ENCODE measurements at regions not wholly inside any gene's neighbourhood (a gene's known extent, or its start where the extent isn't known, plus 50 kb on each side); places are given as distances from the start of the nearest gene placed in this dataset.
"Not testable (repeated sequence)": the region's sequence is repeated elsewhere in the genome, so short reads cannot be mapped to it uniquely, and the experiment has no call there.

- Mint-ChIP-seq H3K4me3 (no peak overlapping the region), H3K27me3 (ENCODE audit: insufficient read depth) (no peaks in the 10 kb centered on the region), H3K27ac (no peak overlapping the region), H3K4me1 (no peaks in the 10 kb centered on the region), H3K9me3 (peaks cover 62% of the 10 kb centered on the region), H3K36me3 (ENCODE audit: low read depth) (no peaks in the 10 kb centered on the region)
- no peaks in the 10 kb centered on the region for H3K4me1 ChIP-seq (ENCODE audit: control insufficient read depth, insufficient read depth, low read length)
- H3K27me3 ChIP-seq (ENCODE audit: control insufficient read depth, insufficient read depth, low read length, poor library complexity, severe bottlenecking), result no peaks in the 10 kb centered on the region
- 20% methylated on average over 1 of the region's 1 CpG; no CpG with 5 or more reads in 1 of the 2 experiments for WGBS, 2 experiments (ENCODE audit: insufficient coverage in 1 of 2, insufficient read length in 1 of 2)
- DNase-seq, result no peak
- H3K36me3 ChIP-seq (ENCODE audit: control insufficient read depth, insufficient read depth, low read length), result no peaks in the 10 kb centered on the region
- H3K27ac ChIP-seq (ENCODE audit: low read depth, low read length), result no peak overlapping the region
- no peak overlapping the region for H3K9ac ChIP-seq (ENCODE audit: extremely low read depth, low read length, poor library complexity, severe bottlenecking)
- no peak overlapping the region for H3K4me3 ChIP-seq (ENCODE audit: low read length)
- H3K9me3 ChIP-seq (ENCODE audit: control insufficient read depth, low read length), result no peaks in the 10 kb centered on the region
- no peak for TF ChIP-seq CTCF (conservative IDR thresholded peaks at IDR 0.05)
Measured at GRCh38 chrX:66988331-66988730, 349.5 kb upstream of the EDA2R start.

- peaks cover 75% of the 10 kb centered on the region for H3K9me3 Mint-ChIP-seq
Measured at GRCh38 chrX:66961665-66962064, 322.8 kb upstream of the EDA2R start.

GRCh38 chrX:66931713-66932112, 292.8 kb upstream of the EDA2R start:
- no peaks in the 10 kb centered on the region for H3K27me3 ChIP-seq (ENCODE audit: control insufficient read depth, insufficient read depth, low read length, poor library complexity, severe bottlenecking)
- no peak overlapping the region for H3K9ac ChIP-seq (ENCODE audit: extremely low read depth, low read length, poor library complexity, severe bottlenecking)
- TF ChIP-seq CTCF (conservative IDR thresholded peaks at IDR 0.05), result no peak
- no peaks in the 10 kb centered on the region for H3K9me3 ChIP-seq (ENCODE audit: control insufficient read depth, low read length)
- H3K27ac ChIP-seq (ENCODE audit: low read depth, low read length), result no peak overlapping the region
- H3K27me3 Mint-ChIP-seq (ENCODE audit: insufficient read depth), result no peaks in the 10 kb centered on the region
- no peaks in the 10 kb centered on the region for H3K36me3 Mint-ChIP-seq (ENCODE audit: low read depth)
- no peak for DNase-seq
- no peak overlapping the region for H3K4me3 ChIP-seq (ENCODE audit: low read length)
- no CpG with 5 or more reads among the region's 1 CpG for WGBS, 2 experiments (ENCODE audit: insufficient coverage in 1 of 2, insufficient read length in 1 of 2)
- H3K36me3 ChIP-seq (ENCODE audit: control insufficient read depth, insufficient read depth, low read length), result no peaks in the 10 kb centered on the region
- H3K27ac Mint-ChIP-seq, result no peak overlapping the region
- H3K4me3 Mint-ChIP-seq, result no peak overlapping the region
- no peaks in the 10 kb centered on the region for H3K4me1 Mint-ChIP-seq
- no peaks in the 10 kb centered on the region for H3K4me1 ChIP-seq (ENCODE audit: control insufficient read depth, insufficient read depth, low read length)
- H3K9me3 Mint-ChIP-seq, result peaks cover 40% of the 10 kb centered on the region

More at GRCh38 chrX:66961665-66962064, 322.8 kb upstream of the EDA2R start:
- Histone ChIP-seq H3K27me3 (ENCODE audit: control insufficient read depth, insufficient read depth, low read length, poor library complexity, severe bottlenecking) (no peaks in the 10 kb centered on the region), H3K9ac (ENCODE audit: extremely low read depth, low read length, poor library complexity, severe bottlenecking) (no peak overlapping the region), H3K4me3 (ENCODE audit: low read length) (no peak overlapping the region), H3K4me1 (ENCODE audit: control insufficient read depth, insufficient read depth, low read length) (no peaks in the 10 kb centered on the region), H3K9me3 (ENCODE audit: control insufficient read depth, low read length) (no peaks in the 10 kb centered on the region), H3K27ac (ENCODE audit: low read depth, low read length) (no peak overlapping the region), H3K36me3 (ENCODE audit: control insufficient read depth, insufficient read depth, low read length) (no peaks in the 10 kb centered on the region)
- Mint-ChIP-seq H3K27ac (no peak overlapping the region), H3K36me3 (ENCODE audit: low read depth) (no peaks in the 10 kb centered on the region), H3K4me1 (no peaks in the 10 kb centered on the region), H3K4me3 (no peak overlapping the region), H3K27me3 (ENCODE audit: insufficient read depth) (no peaks in the 10 kb centered on the region)
- DNase-seq, result no peak
- 100% methylated on average over 2 of the region's 3 CpGs; no CpG with 5 or more reads in 1 of the 2 experiments for WGBS, 2 experiments (ENCODE audit: insufficient coverage in 1 of 2, insufficient read length in 1 of 2)
- TF ChIP-seq CTCF (conservative IDR thresholded peaks at IDR 0.05), result no peak

- not testable (repeated sequence) for DNase-seq; H3K9me3 ChIP-seq (ENCODE audit: control insufficient read depth, low read length); H3K27ac ChIP-seq (ENCODE audit: low read depth, low read length); H3K4me1 ChIP-seq (ENCODE audit: control insufficient read depth, insufficient read depth, low read length); H3K27me3 Mint-ChIP-seq (ENCODE audit: insufficient read depth); H3K36me3 ChIP-seq (ENCODE audit: control insufficient read depth, insufficient read depth, low read length); H3K9ac ChIP-seq (ENCODE audit: extremely low read depth, low read length, poor library complexity, severe bottlenecking); H3K4me1 Mint-ChIP-seq; H3K27me3 ChIP-seq (ENCODE audit: control insufficient read depth, insufficient read depth, low read length, poor library complexity, severe bottlenecking); H3K27ac Mint-ChIP-seq; H3K36me3 Mint-ChIP-seq (ENCODE audit: low read depth); H3K4me3 ChIP-seq (ENCODE audit: low read length)
- Mint-ChIP-seq H3K9me3 (peaks cover 34% of the 10 kb centered on the region), H3K4me3 (peak overlapping the region; percentile 49)
- WGBS, 2 experiments (ENCODE audit: insufficient coverage in 1 of 2, insufficient read length in 1 of 2), result 87% methylated on average over 17 of the region's 18 CpGs; no CpG with 5 or more reads in 1 of the 2 experiments
Measured at GRCh38 chrX:66930516-66930915, 291.6 kb upstream of the EDA2R start.

Measured in endodermal cell (in vitro differentiated cells).